ENCODE measurements at regions not wholly inside any gene's neighbourhood (a gene's known extent, or its start where the extent isn't known, plus 50 kb on each side); places are given as distances from the start of the nearest gene placed in this dataset.

DNA sequence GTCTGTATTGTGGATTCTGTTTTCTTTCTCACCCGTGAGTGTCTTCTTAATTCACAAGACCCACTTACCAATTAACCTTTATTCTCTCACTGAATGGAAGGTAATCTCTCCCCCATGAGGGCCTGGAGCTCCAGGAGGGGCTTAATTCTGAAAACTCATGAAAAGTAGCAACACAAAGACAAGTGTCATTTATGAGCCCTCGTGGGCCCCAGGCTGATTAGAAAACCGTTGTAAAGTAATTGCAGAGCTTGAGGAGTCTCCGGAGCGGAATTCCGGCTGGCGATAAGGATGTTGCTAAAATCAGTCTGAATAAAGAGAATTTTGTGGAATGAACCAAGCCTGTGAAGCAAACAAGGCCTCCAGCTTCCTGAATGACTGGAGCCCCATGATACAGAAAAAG is 301.5 kb downstream of the HAPSTR1 start:
- ATAC-seq (no peak), DNase-seq (no peak)
- intact Hi-C loops (cut with micrococcal nuclease), result no loop called here

DNA sequence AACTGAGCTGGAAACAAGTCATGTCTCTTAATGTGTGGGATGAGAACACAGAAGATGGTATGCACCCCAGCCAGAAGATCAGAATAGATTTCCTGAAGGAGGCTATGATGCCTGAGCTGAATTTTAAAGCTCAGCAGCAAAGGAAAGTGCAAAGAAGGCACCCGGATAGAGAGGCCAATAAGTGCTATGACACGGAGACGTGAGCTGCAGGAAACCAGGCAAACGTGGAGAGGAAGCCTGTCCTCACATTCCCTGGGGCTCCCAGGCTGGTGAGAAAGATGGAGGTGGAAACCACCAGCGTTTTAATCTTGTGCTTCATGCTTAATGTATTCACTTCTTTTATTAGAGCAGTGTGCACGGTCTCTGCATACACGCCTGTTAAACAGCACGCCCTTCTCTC is 302.1 kb downstream of the HAPSTR1 start:
- intact Hi-C loops (cut with micrococcal nuclease), result no loop called here
- no peak for DNase-seq
- ATAC-seq, result no peak

DNA sequence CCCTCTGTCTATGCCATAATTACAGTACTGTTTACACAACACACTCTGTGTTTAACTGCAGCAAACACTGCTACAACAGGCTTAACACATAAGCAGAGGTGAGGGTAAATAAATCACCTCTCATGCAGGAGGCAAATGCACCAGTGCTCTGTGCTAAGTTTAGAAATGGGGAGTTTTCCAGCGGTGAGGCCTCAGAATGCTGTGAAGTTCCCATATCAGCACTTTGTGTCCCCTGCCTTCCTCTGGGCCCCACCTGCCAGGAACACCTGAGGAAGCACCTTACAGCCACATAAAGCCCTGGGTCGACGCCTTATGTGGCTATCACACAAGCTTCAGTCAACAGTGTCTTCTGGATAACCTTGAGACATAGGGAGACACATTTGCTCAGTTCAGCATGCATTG is 304.5 kb downstream of the HAPSTR1 start:
- ATAC-seq, result peak; percentile 19
- intact Hi-C loops (cut with micrococcal nuclease), result no loop called here

DNA sequence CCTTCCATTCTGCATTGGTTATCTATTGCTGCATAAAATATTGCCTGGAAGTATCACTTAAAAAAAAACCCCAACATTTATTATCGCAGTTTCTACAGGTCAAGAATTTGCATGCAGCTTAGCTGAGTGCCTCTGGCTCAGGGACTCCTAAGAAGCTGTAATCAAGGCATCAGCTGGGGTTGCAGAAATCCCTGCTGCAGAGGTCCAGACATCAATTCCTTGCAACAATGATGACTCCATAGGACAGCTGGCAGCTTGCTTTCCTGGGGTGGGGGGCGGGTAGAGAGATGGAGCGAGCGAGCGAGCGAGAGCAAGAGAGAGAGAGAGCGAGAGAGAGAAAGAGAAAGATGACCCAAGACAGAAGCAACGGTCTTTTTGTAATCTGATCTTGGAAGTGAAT is 308.1 kb downstream of the HAPSTR1 start:
- no peak for ATAC-seq
- intact Hi-C loops (cut with micrococcal nuclease), result no loop called here
- no peak for DNase-seq

More for the DNA sequence above, 304.5 kb downstream of the HAPSTR1 start:
- no peak for DNase-seq

DNA sequence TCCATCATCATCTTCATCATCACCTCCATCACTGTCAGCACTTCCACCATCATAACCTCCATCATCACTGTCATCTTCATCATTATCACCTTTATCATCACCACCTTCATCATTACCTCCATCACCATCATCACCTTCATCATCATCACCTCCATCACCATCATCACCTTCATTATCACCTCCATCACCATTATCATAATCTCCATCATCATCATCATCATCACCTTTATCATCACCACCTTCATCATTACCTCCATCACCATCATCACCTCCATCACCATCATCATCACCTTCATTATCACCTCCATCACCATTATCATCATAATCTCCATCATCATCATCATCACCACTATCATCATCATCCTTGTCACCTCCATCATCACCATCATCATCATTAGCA is 309.7 kb downstream of the HAPSTR1 start:
- DNase-seq, result no peak
- ATAC-seq, result no peak
- intact Hi-C loops (cut with micrococcal nuclease), result no loop called here

DNA sequence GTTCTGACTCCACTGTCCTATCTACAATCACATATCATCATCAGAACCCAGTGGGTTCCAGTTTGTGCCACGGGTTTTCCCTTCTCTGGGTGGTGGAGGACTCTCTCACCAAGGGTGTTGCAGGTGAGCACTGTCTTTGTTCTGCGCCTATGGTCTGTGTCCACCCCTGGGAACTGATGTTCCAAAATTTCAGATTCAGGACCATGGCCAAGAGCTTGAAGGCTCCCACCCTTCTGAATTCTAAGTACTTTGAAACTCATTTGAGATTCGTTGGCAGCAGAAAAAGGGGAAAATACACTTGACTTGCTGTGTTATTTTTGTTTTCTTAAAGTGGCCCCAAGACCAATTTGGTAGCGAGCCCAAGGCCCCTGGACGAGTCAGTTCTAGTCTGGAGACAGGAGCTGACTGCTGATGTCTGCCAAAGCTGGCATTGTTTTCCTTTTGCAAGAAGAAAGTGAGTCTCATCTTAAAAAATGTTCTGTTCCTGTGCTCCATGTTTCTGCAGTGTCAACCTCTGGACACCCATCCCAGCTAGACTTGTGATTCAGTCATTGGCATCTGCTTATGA is 310.9 kb downstream of the HAPSTR1 start:
- ATAC-seq, result no peak
- DNase-seq, result no peak
- intact Hi-C loops (cut with micrococcal nuclease), result no loop called here

DNA sequence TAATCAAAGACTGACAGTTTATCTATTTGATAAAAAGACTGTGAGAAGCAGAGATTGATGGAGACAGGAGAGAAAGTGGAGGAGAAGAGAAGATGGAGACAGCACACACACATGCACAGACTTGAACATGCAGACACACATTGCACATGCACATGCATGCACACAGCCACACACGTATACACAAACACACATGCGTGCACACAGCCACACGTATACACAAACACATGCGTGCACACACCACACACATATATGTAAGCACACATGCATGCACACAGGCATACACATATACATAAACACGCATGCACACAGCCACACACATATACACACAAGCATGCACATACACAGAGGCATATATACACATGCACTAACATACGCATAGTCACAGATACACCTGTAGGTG is 313.4 kb downstream of the HAPSTR1 start:
- no peak for ATAC-seq
- intact Hi-C loops (cut with micrococcal nuclease), result no loop called here
- DNase-seq, result no peak

DNA sequence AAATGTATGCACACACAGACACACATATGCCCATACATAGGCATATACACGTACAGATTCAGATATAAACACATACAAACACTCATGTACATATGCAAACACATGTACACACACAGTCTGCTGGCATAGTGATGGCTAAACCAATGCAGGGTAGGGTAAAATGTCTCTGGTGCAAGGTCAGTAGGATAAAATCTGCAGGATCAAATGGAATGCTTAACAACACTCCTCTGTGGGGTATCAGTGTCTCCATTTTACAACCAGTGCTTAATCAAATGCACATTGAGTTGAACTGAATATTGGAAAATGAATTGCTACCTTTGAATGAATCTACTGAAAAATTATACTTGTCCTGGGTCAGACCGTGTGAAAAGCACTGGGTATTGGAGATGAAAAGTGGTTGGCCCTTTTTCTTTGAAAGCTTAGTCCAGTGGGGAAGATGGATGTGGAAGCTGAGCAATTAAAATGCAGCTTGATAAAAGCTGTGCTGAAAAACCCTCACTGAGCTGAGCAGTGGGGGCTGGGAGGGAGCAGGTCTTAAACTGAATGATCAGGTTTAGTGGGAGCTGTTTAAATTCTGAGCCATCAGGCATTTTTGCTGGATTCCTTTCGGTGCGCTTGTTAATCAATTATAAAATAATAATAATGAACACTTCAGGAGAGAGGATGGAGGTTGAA is 314.7 kb downstream of the HAPSTR1 start:
- no peak for DNase-seq
- no peak for ATAC-seq
- intact Hi-C loops (cut with micrococcal nuclease), result no loop called here

DNA sequence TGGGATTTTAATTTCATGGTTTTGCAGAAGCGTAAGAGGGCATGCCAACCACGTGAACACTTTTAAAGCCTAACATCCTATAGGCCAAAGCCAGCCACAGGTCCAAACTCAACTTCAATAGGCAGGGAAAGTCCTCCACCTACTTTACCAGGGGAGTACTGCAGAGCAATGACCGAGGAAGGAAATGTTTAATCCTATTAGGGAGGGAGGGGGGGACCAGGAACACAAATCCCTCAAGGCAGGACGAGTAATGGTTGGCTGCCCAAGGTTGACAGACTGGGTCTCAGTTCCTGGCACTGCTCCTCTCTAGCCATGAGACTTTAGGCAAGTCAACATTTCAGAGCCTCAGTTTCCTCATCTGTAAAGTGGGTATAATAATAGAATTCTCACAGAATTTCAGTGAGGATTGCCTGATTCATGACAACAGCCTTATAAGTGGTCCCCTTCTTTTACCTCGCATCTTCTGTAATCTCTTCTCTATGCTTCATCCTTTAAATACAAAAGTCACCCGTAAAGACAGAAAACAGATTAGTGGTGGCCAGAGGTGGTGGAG is 315.8 kb downstream of the HAPSTR1 start:
- DNase-seq, result no peak
- no peak for ATAC-seq
- intact Hi-C loops (cut with micrococcal nuclease), result no loop called here

DNA sequence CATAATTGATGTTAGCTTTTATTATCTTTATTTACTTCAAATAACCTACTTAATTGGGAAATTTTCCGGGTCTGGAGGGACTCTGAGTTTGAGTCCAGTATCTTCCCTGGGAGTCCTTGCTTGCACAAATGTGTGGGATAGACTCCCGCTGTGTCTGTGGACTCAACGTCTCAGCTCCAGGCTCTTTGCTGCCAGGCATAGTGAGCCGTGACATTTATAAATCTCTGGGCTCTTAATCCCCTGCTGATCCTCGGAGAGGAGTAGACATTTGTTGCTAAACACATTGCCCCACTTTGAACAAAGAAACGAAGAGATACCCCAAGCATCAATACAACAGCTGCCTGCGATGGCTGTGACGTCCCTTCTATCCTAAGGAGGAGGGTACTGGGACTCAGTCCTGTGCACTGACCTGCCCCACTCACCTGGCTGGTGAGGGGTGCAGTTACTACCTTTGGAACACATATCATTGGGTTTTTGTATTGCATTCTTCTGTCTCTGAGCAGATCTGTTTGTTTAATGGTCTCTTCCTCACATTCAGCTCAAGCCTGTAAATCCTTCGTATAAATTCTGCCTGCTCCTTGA is 316.9 kb downstream of the HAPSTR1 start:
- DNase-seq, result no peak
- intact Hi-C loops (cut with micrococcal nuclease), result no loop called here
- no peak for ATAC-seq

DNA sequence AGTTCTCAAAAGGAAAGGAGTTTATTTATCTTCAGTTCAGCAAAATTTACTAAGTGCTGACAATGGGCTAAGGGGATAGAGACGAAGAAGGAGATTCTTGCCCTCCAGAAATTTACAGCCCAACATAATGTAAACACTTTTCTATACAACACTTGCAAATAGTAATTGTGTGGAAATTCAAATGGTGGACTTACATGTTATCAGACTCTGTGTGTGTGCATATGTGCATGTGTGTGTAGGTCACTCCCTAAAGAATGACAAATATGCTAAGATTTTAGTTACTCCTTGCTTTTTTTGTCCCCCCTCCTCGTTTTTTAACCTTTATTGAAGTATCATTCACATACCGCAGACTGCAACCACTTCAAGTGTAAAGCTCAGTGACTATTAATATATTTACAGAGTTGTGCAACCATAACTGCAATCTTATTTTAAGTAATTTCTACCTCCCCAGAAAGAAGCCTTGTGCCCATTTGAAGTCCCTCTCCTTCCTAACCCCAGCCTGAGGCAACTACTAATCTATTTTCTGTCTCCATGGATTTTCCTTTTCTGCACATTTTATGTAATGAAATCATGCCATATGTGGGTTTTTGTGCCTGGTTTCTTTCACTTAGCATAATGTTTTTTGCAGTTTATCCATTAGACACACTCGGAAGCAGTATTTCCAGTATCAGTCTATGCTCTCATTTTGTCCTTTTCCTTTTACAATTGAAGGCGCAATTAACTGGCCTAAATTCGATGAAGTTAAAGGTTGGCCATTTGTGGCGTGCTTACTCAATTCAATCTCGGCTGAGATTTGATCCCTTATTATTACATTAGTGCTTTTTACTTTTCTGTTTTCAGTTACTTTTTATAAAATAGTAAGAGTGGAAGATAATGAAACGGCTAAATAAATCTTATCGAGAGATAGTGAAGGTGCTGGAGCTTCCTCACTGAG is 318.4 kb downstream of the HAPSTR1 start:
- DNase-seq, result no peak
- intact Hi-C loops (cut with micrococcal nuclease), result no loop called here
- ATAC-seq, result no peak

DNA sequence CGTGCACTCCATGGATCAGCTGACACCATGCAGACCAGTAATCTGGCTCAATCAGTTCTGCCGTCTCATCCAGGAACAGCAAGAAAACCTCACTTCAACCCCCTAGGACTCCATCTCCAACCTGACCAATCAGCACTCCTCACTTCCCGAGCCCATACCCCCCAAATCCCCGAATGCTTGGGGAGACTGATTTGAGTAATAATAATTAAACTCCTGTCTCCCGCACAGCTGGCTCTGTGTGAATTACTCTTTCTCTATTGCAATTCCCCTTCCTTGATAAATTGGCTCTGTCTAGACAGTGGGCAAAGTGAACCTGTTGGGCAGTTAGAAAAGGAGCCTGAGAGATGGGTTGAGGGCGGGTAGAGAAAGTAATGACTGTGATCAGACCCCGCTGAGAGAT is 320.0 kb downstream of the HAPSTR1 start:
- ATAC-seq (no peak), DNase-seq (no peak)
- intact Hi-C loops (cut with micrococcal nuclease), result no loop called here

DNA sequence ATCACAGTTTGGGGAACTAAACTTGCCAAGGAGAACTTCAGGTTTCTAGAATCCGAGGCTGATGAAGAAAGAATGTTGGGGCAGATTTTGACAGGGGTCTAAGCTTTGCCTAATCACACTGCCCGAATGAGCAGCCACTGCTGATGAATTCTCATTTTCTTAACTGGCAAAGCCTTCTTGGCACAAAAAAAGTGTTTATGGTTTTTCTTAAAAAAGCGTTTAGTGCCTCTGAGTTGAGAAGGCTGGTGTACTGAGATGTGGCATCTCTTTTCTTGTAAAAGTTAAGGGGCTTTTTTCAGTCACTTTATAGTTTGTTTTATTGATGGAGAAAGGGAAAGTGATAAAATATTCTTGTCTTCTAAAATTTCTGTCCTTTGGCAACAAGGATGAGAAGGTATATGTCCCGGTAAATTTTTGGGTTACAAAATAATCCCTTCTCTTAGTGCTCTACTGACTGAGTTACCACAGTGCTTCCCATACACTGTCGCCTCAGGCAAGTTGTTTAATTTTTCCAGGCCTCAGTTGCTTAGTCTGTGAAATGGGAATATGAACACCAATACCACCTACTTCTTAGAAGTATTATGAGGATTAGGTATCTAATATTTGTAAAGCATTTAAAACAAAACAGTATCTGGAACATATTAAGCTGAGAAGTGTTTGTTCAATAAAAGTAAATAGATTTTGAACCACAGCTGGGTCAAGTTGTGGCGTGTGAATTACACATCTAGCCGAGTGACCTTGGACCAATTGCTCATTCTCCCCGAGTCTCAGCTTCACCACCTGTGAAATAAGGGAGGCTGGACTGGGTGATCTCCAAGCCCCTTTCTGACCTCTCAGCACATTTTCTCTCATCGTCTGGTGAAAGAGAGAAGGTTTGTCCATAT is 320.8 kb downstream of the HAPSTR1 start:
- intact Hi-C loops (cut with micrococcal nuclease), result no loop called here
- DNase-seq, result no peak
- ATAC-seq, result no peak

DNA sequence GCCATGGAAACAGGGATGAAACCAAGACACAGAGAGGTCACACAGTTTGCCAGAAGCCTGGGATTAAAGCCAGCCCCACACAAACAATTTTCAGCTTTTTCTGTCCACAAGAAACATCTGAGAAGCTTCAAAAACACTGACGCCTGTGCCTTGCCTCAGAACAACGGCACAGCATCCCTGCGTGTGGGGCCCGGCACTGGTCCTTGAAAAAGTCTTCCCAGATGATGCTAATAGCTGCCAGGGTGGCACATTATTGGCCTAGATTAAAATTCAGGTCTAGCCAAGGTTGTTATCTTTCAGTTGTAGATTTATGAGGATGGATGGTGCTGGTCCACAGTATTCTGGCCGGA is 321.4 kb downstream of the HAPSTR1 start:
- intact Hi-C loops (cut with micrococcal nuclease), result no loop called here
- ATAC-seq (no peak), DNase-seq (no peak)

DNA sequence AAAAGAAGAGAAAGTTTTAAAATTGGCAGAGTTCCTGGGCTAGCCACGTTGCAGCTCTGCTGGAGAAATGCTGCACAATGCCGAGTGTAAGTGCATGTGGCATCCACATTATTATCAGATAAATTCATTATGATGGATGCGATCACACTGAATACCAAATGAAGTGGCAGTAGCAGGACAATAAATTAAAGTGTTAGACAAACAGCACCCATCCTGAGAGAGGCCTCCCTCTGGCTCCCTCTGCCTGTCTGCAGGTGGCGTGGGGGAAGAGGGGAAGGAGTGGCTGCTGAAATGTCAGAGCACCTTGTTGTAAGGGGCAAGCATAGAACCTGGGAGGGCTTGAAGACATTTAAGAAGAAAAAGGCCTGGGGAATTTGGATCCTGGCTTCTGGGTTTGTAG is 324.1 kb downstream of the HAPSTR1 start:
- intact Hi-C loops (cut with micrococcal nuclease), result no loop called here
- ATAC-seq (no peak), DNase-seq (no peak)

DNA sequence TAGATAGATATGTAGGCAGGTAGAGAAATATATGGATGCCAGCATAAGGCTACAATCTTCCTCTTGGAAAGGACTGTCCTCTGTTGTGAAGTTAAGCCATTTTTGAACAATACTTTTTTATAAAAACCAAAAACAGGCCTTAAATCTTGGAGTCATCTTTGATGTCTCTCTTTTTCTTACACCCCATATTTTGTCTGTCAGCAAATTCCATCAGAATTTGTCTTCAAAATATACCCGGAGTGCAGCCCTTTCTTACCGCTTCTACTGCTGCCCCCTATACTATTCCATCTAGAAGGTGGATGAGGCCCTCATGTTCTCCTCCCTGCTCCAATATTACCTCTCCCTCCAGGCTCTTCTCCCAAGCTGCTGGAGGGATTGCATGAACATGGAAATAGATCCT is 326.5 kb downstream of the HAPSTR1 start:
- ATAC-seq (no peak), DNase-seq (no peak)
- intact Hi-C loops (cut with micrococcal nuclease), result no loop called here

DNA sequence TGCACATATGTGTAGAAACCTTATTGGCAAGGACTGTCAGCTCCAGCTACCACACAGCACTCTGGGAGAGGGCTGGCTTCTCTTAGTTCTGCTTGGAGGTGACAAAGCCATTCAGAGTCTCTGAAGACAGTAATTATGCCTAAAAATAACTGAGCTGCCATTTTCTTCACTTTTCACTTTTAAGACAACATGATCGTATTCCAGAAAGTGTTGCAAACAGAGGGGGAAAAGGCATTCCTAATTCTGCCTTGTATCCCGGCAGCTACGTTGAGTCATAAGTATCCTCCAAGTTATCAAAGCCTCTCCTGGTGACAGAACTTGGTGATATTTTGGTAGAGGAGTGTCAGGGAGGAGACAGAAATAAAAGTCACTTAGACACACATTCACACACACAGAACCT is 327.7 kb downstream of the HAPSTR1 start:
- no peak for ATAC-seq
- DNase-seq, result no peak
- intact Hi-C loops (cut with micrococcal nuclease), result no loop called here

DNA sequence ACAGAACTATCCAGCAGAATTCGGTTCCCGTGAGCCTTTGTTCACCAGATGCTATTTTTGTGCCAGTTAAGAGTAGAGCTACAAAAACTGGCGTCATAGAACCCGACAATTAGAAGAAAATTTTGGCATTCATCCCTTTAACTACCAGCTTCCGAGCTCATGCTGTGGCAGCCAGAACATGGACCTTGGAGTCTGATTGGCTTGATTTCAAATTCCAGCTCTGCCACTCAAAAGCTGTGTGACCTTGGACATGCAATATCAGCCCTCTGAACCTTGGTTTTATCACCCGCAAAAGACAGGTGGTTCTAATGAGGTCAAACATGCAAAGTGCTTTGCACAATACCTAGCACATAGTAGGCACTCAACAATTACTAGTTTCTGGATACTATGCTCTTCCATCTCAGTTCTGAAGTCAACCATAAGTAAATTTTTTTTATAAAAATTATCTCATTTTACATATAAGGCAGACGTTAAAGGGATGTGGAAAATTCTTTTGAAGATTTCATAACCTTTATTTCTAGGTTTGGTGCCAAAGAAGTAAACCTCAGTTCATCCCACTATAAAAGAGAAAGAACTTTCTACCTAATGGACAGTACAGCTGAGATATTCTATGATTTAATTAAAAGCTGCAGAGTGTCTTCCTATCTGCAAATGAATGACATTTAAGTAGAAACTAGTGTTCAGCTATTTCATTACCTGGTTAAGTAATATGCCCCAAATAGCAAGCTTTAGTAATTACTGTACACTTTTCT is 331.5 kb downstream of the HAPSTR1 start:
- DNase-seq (no peak), ATAC-seq (peak; percentile 89)
- intact Hi-C loops (cut with micrococcal nuclease), result no loop called here
